ENCODE measurements at regions not wholly inside any gene's neighbourhood (a gene's known extent, or its start where the extent isn't known, plus 50 kb on each side); places are given as distances from the start of the nearest gene placed in this dataset.

DNA sequence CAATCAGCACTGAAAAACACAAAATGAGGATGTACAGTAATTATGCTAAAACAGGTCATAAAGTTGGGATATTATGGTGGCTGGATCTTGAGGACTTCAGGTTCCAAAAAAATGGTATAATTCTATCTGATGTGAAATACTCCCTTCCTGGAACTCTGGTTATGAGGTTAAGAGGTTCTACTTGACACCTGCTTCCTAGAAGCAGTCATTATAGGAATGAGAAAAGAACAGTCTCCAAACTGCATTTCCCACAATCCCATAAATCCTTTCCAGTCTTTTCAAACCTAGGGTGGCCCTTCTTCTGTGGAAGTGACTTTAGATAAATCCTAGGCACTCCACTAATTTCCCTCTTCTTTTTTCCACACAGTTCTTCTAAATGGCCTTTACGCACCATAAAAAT is 63.7 kb upstream of the OR10AD1 start:
- H3K27ac ChIP-seq: no peak overlapping the region
- TF ChIP-seq, protein P1, sequence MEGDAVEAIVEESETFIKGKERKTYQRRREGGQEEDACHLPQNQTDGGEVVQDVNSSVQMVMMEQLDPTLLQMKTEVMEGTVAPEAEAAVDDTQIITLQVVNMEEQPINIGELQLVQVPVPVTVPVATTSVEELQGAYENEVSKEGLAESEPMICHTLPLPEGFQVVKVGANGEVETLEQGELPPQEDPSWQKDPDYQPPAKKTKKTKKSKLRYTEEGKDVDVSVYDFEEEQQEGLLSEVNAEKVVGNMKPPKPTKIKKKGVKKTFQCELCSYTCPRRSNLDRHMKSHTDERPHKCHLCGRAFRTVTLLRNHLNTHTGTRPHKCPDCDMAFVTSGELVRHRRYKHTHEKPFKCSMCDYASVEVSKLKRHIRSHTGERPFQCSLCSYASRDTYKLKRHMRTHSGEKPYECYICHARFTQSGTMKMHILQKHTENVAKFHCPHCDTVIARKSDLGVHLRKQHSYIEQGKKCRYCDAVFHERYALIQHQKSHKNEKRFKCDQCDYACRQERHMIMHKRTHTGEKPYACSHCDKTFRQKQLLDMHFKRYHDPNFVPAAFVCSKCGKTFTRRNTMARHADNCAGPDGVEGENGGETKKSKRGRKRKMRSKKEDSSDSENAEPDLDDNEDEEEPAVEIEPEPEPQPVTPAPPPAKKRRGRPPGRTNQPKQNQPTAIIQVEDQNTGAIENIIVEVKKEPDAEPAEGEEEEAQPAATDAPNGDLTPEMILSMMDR (IDR thresholded peaks at IDR 0.05): no peak
- TF ChIP-seq ZFX (IDR thresholded peaks at IDR 0.05; ENCODE audit: borderline replicate concordance): no peak

DNA sequence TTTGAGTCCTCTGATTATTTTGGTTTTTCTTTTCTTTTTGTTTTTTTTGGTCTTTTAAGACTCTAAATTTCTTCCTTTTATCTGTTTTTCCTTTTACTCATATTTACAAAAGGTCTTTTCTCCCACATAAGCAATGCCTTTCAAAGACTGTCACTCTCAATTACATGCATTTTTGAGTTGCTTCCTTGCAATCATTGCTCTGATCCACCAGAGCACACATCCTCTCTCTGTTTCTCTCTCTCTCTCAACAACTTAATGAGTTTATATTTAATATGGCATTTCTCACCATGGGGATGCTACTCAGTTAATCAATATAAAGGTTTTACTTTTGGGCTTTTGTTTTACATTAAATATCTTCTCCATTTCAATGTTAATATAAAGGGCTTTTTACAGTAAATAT is 62.7 kb upstream of the OR10AD1 start:
- H3K27ac ChIP-seq: no peak overlapping the region
- TF ChIP-seq, protein P1 (IDR thresholded peaks at IDR 0.05): no peak
- TF ChIP-seq ZFX (IDR thresholded peaks at IDR 0.05; ENCODE audit: borderline replicate concordance): no peak

DNA sequence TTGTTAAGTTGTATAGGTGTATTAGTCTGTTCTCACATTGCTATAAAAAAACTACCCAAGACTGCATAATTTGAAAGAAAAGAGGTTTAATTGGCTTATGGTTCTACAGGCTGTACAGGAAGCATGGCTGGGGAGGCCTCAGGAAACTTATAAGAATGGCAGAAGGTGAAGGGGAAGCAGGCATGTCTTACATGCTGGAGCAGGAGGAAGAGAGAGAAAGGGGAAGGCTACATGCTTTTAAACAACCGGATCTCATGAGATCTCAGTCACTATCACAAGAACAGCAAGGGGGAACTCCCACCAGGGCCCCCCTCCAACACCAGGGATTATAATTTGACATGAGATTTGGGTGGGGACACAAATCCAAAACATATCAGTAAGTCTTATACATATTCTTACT is 60.5 kb upstream of the OR10AD1 start:
- no peak overlapping the region for H3K27ac ChIP-seq
- TF ChIP-seq ZFX (IDR thresholded peaks at IDR 0.05; ENCODE audit: borderline replicate concordance): no peak
- TF ChIP-seq, protein P1 (IDR thresholded peaks at IDR 0.05): no peak

DNA sequence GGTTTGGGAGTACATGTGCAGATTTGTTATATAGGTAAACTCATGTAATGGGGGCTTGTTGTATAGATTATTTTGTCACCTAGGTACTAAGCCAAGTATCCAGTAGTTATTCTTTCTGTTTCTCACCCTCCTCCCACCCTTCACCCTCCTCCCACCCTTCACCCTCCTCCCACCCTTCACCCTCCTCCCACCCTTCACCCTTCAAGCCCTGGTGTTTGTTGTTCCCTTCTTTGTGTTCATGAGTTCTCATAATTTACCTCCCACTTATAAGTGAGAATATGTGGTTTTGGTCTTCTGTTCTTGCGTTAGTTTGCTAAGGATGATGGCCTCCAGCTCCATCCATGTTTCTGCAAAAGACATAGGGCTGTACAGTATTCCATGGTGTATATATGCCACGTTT is 58.7 kb upstream of the OR10AD1 start:
- no peak overlapping the region for H3K27ac ChIP-seq
- no peak for TF ChIP-seq ZFX (IDR thresholded peaks at IDR 0.05; ENCODE audit: borderline replicate concordance)
- TF ChIP-seq, protein P1 (IDR thresholded peaks at IDR 0.05): no peak

Measured in 22Rv1 (cell line).